Right cardiac atrium (tissue), 5 donors: ENCODE measurements at regions not wholly inside any gene's neighbourhood (a gene's known extent, or its start where the extent isn't known, plus 50 kb on each side); places are given as distances from the start of the nearest gene placed in this dataset.

Experiments
- ATAC-seq, 2 donors: fragments of 200-7000 bp; cut with Tn5 transposase; one replicate each; pipeline versions ENCODE4 v1.8.0 to v1.9.1; 2020; ENCODE audit warnings: moderate library complexity in 2 of 2, mild to moderate bottlenecking in 1 of 2
- DNase-seq, 3 donors: peaks; one replicate each; pipeline ENCODE4 v3.0.0-alpha.2; 2020
- H3K27ac ChIP-seq: one replicate; pipeline ENCODE4 v1.5.1; 2013; ENCODE audit warnings: mild to moderate bottlenecking, low read length, control low read depth, moderate library complexity
- H3K27me3 ChIP-seq: one replicate; pipeline ENCODE4 v1.6.1; 2013; ENCODE audit not compliant: control insufficient read depth, insufficient read depth
- H3K4me1 ChIP-seq: one replicate; pipeline ENCODE4 v1.6.1; 2013; ENCODE audit warnings: low read length; ENCODE audit not compliant: control insufficient read depth, insufficient read depth
- H3K4me3 ChIP-seq: one replicate; pipeline ENCODE4 v1.5.1; 2013; ENCODE audit warnings: low read length, control low read depth
- H3K9me3 ChIP-seq: one replicate; pipeline ENCODE4 v1.6.1; 2013; ENCODE audit warnings: low read length; ENCODE audit not compliant: control insufficient read depth
- WGBS: extraction: QIAGEN DNeasy Blood & Tissue Kit; methylation state at CpG from one replicate; pipeline ENCODE4 v1.1.7; 2013; 5-methylcytosine and 5-hydroxymethylcytosine counted together
- intact Hi-C, 4 donors: fragments of 100-400 bp; cut with DNase I; formaldehyde crosslinking; loops; one replicate each; pipeline versions ENCODE4 v1.11.0 to v1.14.0; 2022 to 2023
- donor health status: healthy with polysubstance abuse.
- donor health status: DM: no; HTN: yes; CAD: no.
- donor health status: DM: no; HTN: no; CAD: no.
- donor health status: DM: no; HTN: yes; CAD: no; lungs with severe emphysema.
- donor health status: DM: yes; HTN: yes; CAD: no.

GRCh38 chr2:18214936-18215335 is 336.5 kb downstream of the KCNS3 start:
- no peak for ATAC-seq
- intact Hi-C loops = no loop called here
- Histone ChIP-seq H3K27ac (no peak overlapping the region), H3K4me3 (no peak overlapping the region), H3K27me3 (no peaks in the 10 kb centered on the region), H3K9me3 (no peaks in the 10 kb centered on the region), H3K4me1 (no peaks in the 10 kb centered on the region)
- no peak for DNase-seq
- WGBS = 88% methylated on average over 2 of the region's 2 CpGs

- DNase-seq = no peak
- Histone ChIP-seq H3K4me1 (no peaks in the 10 kb centered on the region), H3K9me3 (no peaks in the 10 kb centered on the region), H3K4me3 (no peak overlapping the region), H3K27me3 (no peaks in the 10 kb centered on the region), H3K27ac (no peak overlapping the region)
- intact Hi-C loops = no loop called here
- WGBS = 85% methylated on average over 11 of the region's 11 CpGs
- ATAC-seq = no peak
Observed at GRCh38 chr2:18213986-18214385, 335.5 kb downstream of the KCNS3 start.

- no peak for DNase-seq
- H3K4me1 ChIP-seq = no peaks in the 10 kb centered on the region
- H3K9me3 ChIP-seq = no peaks in the 10 kb centered on the region
- H3K27me3 ChIP-seq = no peaks in the 10 kb centered on the region
- intact Hi-C loops = no loop called here
- no peak overlapping the region for H3K27ac ChIP-seq
- 75% methylated on average over 4 of the region's 4 CpGs for WGBS
- H3K4me3 ChIP-seq = no peak overlapping the region
- no peak for ATAC-seq
Observed at GRCh38 chr2:18209934-18210639, 331.6 kb downstream of the KCNS3 start.

GRCh38 chr2:18208956-18209355 is 330.5 kb downstream of the KCNS3 start:
- no peak overlapping the region for H3K4me3 ChIP-seq
- no peaks in the 10 kb centered on the region for H3K9me3 ChIP-seq
- no peak overlapping the region for H3K27ac ChIP-seq
- no peaks in the 10 kb centered on the region for H3K27me3 ChIP-seq
- 48% methylated on average over 1 of the region's 1 CpG for WGBS
- no peak for DNase-seq
- intact Hi-C loops = no loop called here
- no peak for ATAC-seq
- H3K4me1 ChIP-seq = no peaks in the 10 kb centered on the region

- H3K4me3 ChIP-seq = no peak overlapping the region
- WGBS = 94% methylated on average over 1 of the region's 1 CpG
- intact Hi-C loops = no loop called here
- no peak for DNase-seq
- H3K4me1 ChIP-seq = no peaks in the 10 kb centered on the region
- no peaks in the 10 kb centered on the region for H3K9me3 ChIP-seq
- no peaks in the 10 kb centered on the region for H3K27me3 ChIP-seq
- H3K27ac ChIP-seq = no peak overlapping the region
- no peak for ATAC-seq
Observed at GRCh38 chr2:18200771-18201170, 322.3 kb downstream of the KCNS3 start.

- H3K4me3 ChIP-seq = no peak overlapping the region
- H3K9me3 ChIP-seq = no peaks in the 10 kb centered on the region
- no peaks in the 10 kb centered on the region for H3K27me3 ChIP-seq
- no peaks in the 10 kb centered on the region for H3K4me1 ChIP-seq
- 88% methylated on average over 2 of the region's 2 CpGs for WGBS
- H3K27ac ChIP-seq = no peak overlapping the region
- ATAC-seq (no peak), DNase-seq (no peak)
- intact Hi-C loops = no loop called here
Observed at GRCh38 chr2:18198677-18199076, 320.2 kb downstream of the KCNS3 start.

- Histone ChIP-seq H3K9me3 (no peaks in the 10 kb centered on the region), H3K27me3 (no peaks in the 10 kb centered on the region), H3K4me1 (no peaks in the 10 kb centered on the region), H3K4me3 (no peak overlapping the region), H3K27ac (no peak overlapping the region)
- DNase-seq (no peak), ATAC-seq (no peak)
- 85% methylated on average over 1 of the region's 1 CpG for WGBS
- intact Hi-C loops = no loop called here
Observed at GRCh38 chr2:18194161-18194560, 315.7 kb downstream of the KCNS3 start.

- H3K4me3 ChIP-seq = no peak overlapping the region
- no peaks in the 10 kb centered on the region for H3K27me3 ChIP-seq
- H3K9me3 ChIP-seq = no peaks in the 10 kb centered on the region
- intact Hi-C loops = no loop called here
- H3K4me1 ChIP-seq = no peaks in the 10 kb centered on the region
- WGBS = 29% methylated on average over 2 of the region's 2 CpGs
- no peak overlapping the region for H3K27ac ChIP-seq
- DNase-seq = no peak
- no peak for ATAC-seq
Observed at GRCh38 chr2:18186816-18187613, 308.5 kb downstream of the KCNS3 start.

- intact Hi-C loops = no loop called here
- no peaks in the 10 kb centered on the region for H3K27me3 ChIP-seq
Observed at GRCh38 chr2:18182861-18183260, 304.4 kb downstream of the KCNS3 start.

GRCh38 chr2:18180912-18181311 is 302.4 kb downstream of the KCNS3 start:
- H3K9me3 ChIP-seq = no peaks in the 10 kb centered on the region
- H3K27ac ChIP-seq = no peak overlapping the region
- no peak for ATAC-seq
- intact Hi-C loops = no loop called here
- H3K27me3 ChIP-seq = no peaks in the 10 kb centered on the region
- peaks cover 2% of the 10 kb centered on the region for H3K4me1 ChIP-seq
- 49% methylated on average over 3 of the region's 3 CpGs for WGBS
- H3K4me3 ChIP-seq = no peak overlapping the region
- no peak for DNase-seq

More at GRCh38 chr2:18182861-18183260, 304.4 kb downstream of the KCNS3 start:
- no peak overlapping the region for H3K27ac ChIP-seq
- WGBS = 87% methylated on average over 2 of the region's 2 CpGs
- no peak overlapping the region for H3K4me3 ChIP-seq
- ATAC-seq (no peak), DNase-seq (no peak)
- no peaks in the 10 kb centered on the region for H3K9me3 ChIP-seq
- peaks cover 2% of the 10 kb centered on the region for H3K4me1 ChIP-seq

- H3K27ac ChIP-seq = no peak overlapping the region
- intact Hi-C loops = no loop called here
- no peak for DNase-seq
- ATAC-seq = no peak
- no peaks in the 10 kb centered on the region for H3K9me3 ChIP-seq
- no peak overlapping the region for H3K4me3 ChIP-seq
- WGBS = 87% methylated on average over 3 of the region's 3 CpGs
- H3K4me1 ChIP-seq = peaks cover 2% of the 10 kb centered on the region
- no peaks in the 10 kb centered on the region for H3K27me3 ChIP-seq
Observed at GRCh38 chr2:18180031-18180610, 301.7 kb downstream of the KCNS3 start.
